HepG2 (cell line): ENCODE measurements at regions not wholly inside any gene's neighbourhood (a gene's known extent, or its start where the extent isn't known, plus 50 kb on each side); places are given as distances from the start of the nearest gene placed in this dataset.

Experiments used
- ATAC-seq: fragments of 200-7000 bp; cut with Tn5 transposase; 3 replicates; pipeline ENCODE4 v1.9.1; 2020; ENCODE audit warnings: mild to moderate bottlenecking, moderate library complexity
- BruUV-seq: library from RNA; stranded (reverse); fragments of 400-500 nt; replicated peaks from 2 replicates; lab custom pipeline; 2021; lab: Mats Ljungman, UMichigan
- CTCF ChIA-PET: fragments of 300-600 bp; formaldehyde crosslinking; extraction: SDS; loops from one replicate; lab custom pipeline; 2021; ENCODE audit warnings: low total read pairs, inconsistent platforms, low intra/inter-chr PET ratio; lab: Yijun Ruan, JAX
- POLR2A ChIA-PET: fragments of 350-600 bp; sonication (Branson Sonifier 250); formaldehyde crosslinking; loops from one replicate; lab custom pipeline; 2020; ENCODE audit warnings: antibody characterized with exemption, inconsistent platforms; lab: Yijun Ruan, JAX
- DNase-seq: peaks from one replicate; pipeline ENCODE4 v3.0.0-alpha.2; 2015; ENCODE audit warnings: low spot score
- FAIRE-seq: peaks from 3 replicates; lab custom pipeline; 2011; peaks lifted over from hg19 to GRCh38; lab: Jason Lieb, UNC
- H2AFZ ChIP-seq: one replicate; pipeline ENCODE4 v1.6.1; 2011; ENCODE audit warnings: low read length, inconsistent platforms
- H3K27ac ChIP-seq: fragments of 300-600 bp; 3 replicates; pipeline ENCODE4 v1.8.0; 2011; ENCODE audit warnings: mixed run types, mild to moderate bottlenecking, mixed read lengths, low read length, inconsistent platforms; ENCODE audit not compliant: insufficient read depth; ENCODE audit errors: extremely low read length
- H3K27me3 ChIP-seq, 2 experiments: fragments of 200-600 bp in 1 of 2; 2 replicates in 1 of 2; 3 replicates in 1 of 2; pipeline versions ENCODE4 v1.6.0 to v1.8.0; 2011; ENCODE audit warnings: low read length in 2 of 2, mild to moderate bottlenecking in 2 of 2, moderate library complexity in 2 of 2, inconsistent platforms in 1 of 2; ENCODE audit not compliant: insufficient read depth in 2 of 2, control insufficient read depth in 1 of 2
- H3K36me3 ChIP-seq, 2 experiments: fragments of 200-600 bp in 1 of 2; replicated peaks in 1 of 2; 2 replicates in 1 of 2; 3 replicates in 1 of 2; pipeline versions ENCODE4 v1.5.1 to v1.8.0; 2011; ENCODE audit warnings: low read length in 2 of 2, inconsistent platforms in 1 of 2; ENCODE audit not compliant: insufficient read depth in 2 of 2, control insufficient read depth in 1 of 2
- H3K4me1 ChIP-seq: 2 replicates; pipeline ENCODE4 v1.5.1; 2012; ENCODE audit warnings: low read length, inconsistent platforms; ENCODE audit not compliant: insufficient read depth
- H3K4me2 ChIP-seq: 2 replicates; pipeline ENCODE4 v1.6.0; 2011; ENCODE audit warnings: low read depth, low read length, inconsistent platforms
- H3K4me3 ChIP-seq, 3 experiments: fragments of 200-600 bp in 1 of 3; sonication (generic), shearing (Covaris generic) in 1 of 3; replicated peaks in 1 of 3; 2 replicates each; pipeline ENCODE4 v1.5.1; 2011 to 2016; ENCODE audit warnings: low read length in 3 of 3, inconsistent platforms in 2 of 3, low read depth in 2 of 3, mild to moderate bottlenecking in 2 of 3, control low read depth in 1 of 3, mixed read lengths in 1 of 3; ENCODE audit not compliant: insufficient read depth in 1 of 3
- H3K79me2 ChIP-seq: one replicate; pipeline ENCODE4 v1.6.1; 2011; ENCODE audit warnings: low read length, inconsistent platforms; ENCODE audit not compliant: insufficient read depth
- H3K9ac ChIP-seq: 2 replicates; pipeline ENCODE4 v1.6.0; 2011; ENCODE audit warnings: mild to moderate bottlenecking, low read depth, low read length, inconsistent platforms; ENCODE audit not compliant: insufficient read depth
- H3K9me3 ChIP-seq: 2 replicates; pipeline ENCODE4 v1.5.1; 2012; ENCODE audit warnings: mild to moderate bottlenecking, low read length
- H4K20me1 ChIP-seq: 2 replicates; pipeline ENCODE4 v1.6.0; 2011; ENCODE audit warnings: inconsistent platforms, mild to moderate bottlenecking, low read length, moderate library complexity; ENCODE audit not compliant: insufficient read depth
- CBFB ChIP-seq: sonication (generic); formaldehyde crosslinking; IDR thresholded peaks from 2 replicates; pipeline ENCODE4 v1.4.0; 2020; ENCODE audit warnings: missing genetic modification reagents
- CREB1 ChIP-seq, 2 experiments: fragments of 450-650 bp in 1 of 2; IDR thresholded peaks; 2 replicates each; pipeline ENCODE4 v1.6.1; 2016 to 2017; ENCODE audit warnings: control low read depth in 1 of 2, mild to moderate bottlenecking in 1 of 2, missing compliant biosample characterization in 1 of 2, missing genetic modification characterization in 1 of 2
- FLYWCH1 ChIP-seq: sonication (generic); formaldehyde crosslinking; IDR thresholded peaks from 2 replicates; pipeline ENCODE4 v1.8.1; 2023; ENCODE audit warnings: mild to moderate bottlenecking, missing genetic modification reagents
- FOXM1 ChIP-seq: sonication (generic); formaldehyde crosslinking; IDR thresholded peaks from 2 replicates; pipeline ENCODE4 v1.5.0; 2020; ENCODE audit warnings: missing genetic modification reagents
- KDM5A ChIP-seq: fragments of 200-600 bp; sonication (generic); IDR thresholded peaks from 2 replicates; pipeline ENCODE4 v1.7.0; 2018; ENCODE audit warnings: antibody characterized with exemption, mild to moderate bottlenecking, low read length, borderline replicate concordance
- MYC ChIP-seq: sonication (generic); formaldehyde crosslinking; IDR thresholded peaks from 2 replicates; pipeline ENCODE4 v1.9.0; 2021; ENCODE audit warnings: missing genetic modification reagents, borderline replicate concordance
- STAG1 ChIP-seq: sonication (generic); formaldehyde crosslinking; IDR thresholded peaks from 2 replicates; pipeline ENCODE4 v1.4.0; 2020; ENCODE audit warnings: missing genetic modification reagents
- ZNF101 ChIP-seq: sonication (generic); formaldehyde crosslinking; IDR thresholded peaks from 2 replicates; pipeline ENCODE4 v1.4.0; 2020; ENCODE audit warnings: mild to moderate bottlenecking, low read depth, missing genetic modification reagents, borderline replicate concordance
- ZNF234 ChIP-seq: sonication (generic); formaldehyde crosslinking; conservative IDR thresholded peaks from 2 replicates; pipeline ENCODE4 v1.5.1; 2020; ENCODE audit warnings: mild to moderate bottlenecking, missing genetic modification reagents
- WGBS: methylation state at CpG from one replicate; pipeline ENCODE4 v1.1.6; 2017; ENCODE audit warnings: low lambda C conversion rate; 5-methylcytosine and 5-hydroxymethylcytosine counted together
- in situ Hi-C: cut with HindIII; loops from 2 replicates; pipeline ENCODE4 v1.10.0; 2017; ENCODE audit warnings: low pct_unique_long_range_greater_than_20kb; ENCODE audit not compliant: extremely low pct_ligation_motif_present
- intact Hi-C: fragments of 100-400 bp; cut with micrococcal nuclease; formaldehyde crosslinking; loops from one replicate; pipeline ENCODE4 v1.10.0; 2022; ENCODE audit not compliant: unreplicated experiment
- TF ChIP-seq, protein P1 (sequence below): sonication (generic); formaldehyde crosslinking; IDR thresholded peaks from 2 replicates; pipeline ENCODE4 v1.5.0; 2020; ENCODE audit warnings: missing genetic modification reagents
- TF ChIP-seq, protein P2 (sequence below): sonication (generic); formaldehyde crosslinking; IDR thresholded peaks from 2 replicates; pipeline ENCODE4 v1.4.0; 2020; ENCODE audit warnings: mild to moderate bottlenecking, missing genetic modification reagents, borderline replicate concordance

DNA sequence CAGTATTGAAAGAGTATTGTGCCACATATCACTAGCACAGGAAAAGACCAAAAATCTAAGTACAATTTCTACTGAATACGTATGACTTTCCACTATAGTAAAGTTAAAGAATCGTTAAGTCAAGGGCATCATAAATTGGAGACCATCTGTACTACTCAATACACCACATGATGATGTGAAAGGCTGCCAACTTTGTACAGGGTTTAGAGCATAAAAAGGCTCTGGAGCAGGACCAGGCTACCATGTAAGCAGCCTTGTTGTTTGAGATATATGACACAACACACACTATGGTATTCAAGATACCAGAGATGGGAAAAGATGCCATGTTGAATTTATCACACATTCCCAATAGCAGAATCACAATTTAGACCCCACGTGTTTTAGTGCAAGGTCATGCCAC, 294.9 kb upstream of the TRPC5 start (continued):
- TF ChIP-seq CREB1 (IDR thresholded peaks at IDR 0.05) (no peak), CREB1 (CRISPR knock-in tag; IDR thresholded peaks at IDR 0.05) (no peak), FLYWCH1 (CRISPR knock-in tag) (no peak), ZNF101 (CRISPR knock-in tag) (no peak)

DNA sequence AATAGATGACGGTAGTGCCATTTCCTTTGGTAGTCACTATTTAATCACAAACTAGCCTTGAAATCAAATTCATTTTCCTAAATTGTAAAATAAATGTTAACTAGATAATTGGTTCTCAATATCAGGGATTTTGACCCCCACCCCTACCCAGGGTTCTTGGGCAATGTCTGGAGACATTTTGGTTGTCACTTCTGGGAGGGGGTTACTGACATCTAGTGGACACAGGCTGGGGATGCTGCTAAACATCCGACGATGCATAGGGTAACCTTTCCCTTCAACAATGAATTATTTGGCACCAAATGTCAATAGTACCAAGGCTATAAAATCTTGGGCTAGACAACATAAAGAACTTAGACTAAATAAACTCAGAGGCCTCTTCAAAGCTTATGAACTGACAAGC, 285.8 kb upstream of the TRPC5 start:
- Histone ChIP-seq H3K79me2 (no peaks in the 10 kb centered on the region), H3K4me1 (no peaks in the 10 kb centered on the region), H3K27me3 (no peaks in the 10 kb centered on the region), H2AFZ (no peak overlapping the region), H3K4me3 (no peak overlapping the region), H3K27ac (no peak overlapping the region), H3K36me3 (no peaks in the 10 kb centered on the region), H3K4me2 (no peak overlapping the region), H3K9me3 (no peaks in the 10 kb centered on the region), H4K20me1 (no peaks in the 10 kb centered on the region), H3K9ac (no peak overlapping the region)
- no TSS peak for BruUV-seq
- ChIA-PET POLR2A (no interaction called here), CTCF (no interaction called here)
- in situ Hi-C loops, result no loop called here
- intact Hi-C loops, result no loop called here
- ATAC-seq (no peak), FAIRE-seq (peak; percentile 85), DNase-seq (no peak)
- no peak for TF ChIP-seq CBFB (CRISPR knock-in tag)
- TF ChIP-seq, protein P1, sequence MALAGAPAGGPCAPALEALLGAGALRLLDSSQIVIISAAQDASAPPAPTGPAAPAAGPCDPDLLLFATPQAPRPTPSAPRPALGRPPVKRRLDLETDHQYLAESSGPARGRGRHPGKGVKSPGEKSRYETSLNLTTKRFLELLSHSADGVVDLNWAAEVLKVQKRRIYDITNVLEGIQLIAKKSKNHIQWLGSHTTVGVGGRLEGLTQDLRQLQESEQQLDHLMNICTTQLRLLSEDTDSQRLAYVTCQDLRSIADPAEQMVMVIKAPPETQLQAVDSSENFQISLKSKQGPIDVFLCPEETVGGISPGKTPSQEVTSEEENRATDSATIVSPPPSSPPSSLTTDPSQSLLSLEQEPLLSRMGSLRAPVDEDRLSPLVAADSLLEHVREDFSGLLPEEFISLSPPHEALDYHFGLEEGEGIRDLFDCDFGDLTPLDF (CRISPR knock-in tag), result no peak
- 0 out of 2 replicates have a peak, but pooled peaks have one; percentile 4 for TF ChIP-seq STAG1 (CRISPR knock-in tag)
- WGBS, result 7% methylated on average over 3 of the region's 3 CpGs

DNA sequence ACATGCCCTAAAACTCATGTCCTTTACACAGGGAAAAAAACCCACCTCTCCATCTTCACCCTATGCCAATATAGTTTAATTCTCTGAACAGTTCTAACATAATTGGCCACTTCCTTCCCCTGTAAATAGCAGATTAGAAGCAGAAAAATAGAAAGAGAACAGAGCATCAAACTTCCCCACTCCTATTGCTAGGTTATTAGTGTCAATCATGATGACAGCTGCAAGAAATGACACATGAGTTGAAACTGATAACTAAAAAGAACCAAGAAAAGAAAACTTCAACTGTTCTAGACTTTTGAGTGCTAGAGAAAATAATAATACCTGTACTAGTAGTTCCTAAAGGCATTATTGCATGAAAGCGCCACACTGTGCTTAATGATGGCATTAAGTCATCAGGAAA, 284.5 kb upstream of the TRPC5 start:
- in situ Hi-C loops, result no loop called here

More for the DNA sequence above, 284.5 kb upstream of the TRPC5 start:
- no peaks in the 10 kb centered on the region for H3K36me3 ChIP-seq
- no peak overlapping the region for H3K9ac ChIP-seq
- no TSS peak for BruUV-seq
- FAIRE-seq, result no peak
- no peak for ATAC-seq
- no peaks in the 10 kb centered on the region for H3K79me2 ChIP-seq
- no peak for DNase-seq
- H3K4me2 ChIP-seq, result no peak overlapping the region
- no peak overlapping the region for H3K27ac ChIP-seq
- TF ChIP-seq KDM5A (no peak), MYC (CRISPR knock-in tag) (no peak), ZNF234 (CRISPR knock-in tag) (no peak), FOXM1 (CRISPR knock-in tag) (no peak)
- TF ChIP-seq, protein P2, sequence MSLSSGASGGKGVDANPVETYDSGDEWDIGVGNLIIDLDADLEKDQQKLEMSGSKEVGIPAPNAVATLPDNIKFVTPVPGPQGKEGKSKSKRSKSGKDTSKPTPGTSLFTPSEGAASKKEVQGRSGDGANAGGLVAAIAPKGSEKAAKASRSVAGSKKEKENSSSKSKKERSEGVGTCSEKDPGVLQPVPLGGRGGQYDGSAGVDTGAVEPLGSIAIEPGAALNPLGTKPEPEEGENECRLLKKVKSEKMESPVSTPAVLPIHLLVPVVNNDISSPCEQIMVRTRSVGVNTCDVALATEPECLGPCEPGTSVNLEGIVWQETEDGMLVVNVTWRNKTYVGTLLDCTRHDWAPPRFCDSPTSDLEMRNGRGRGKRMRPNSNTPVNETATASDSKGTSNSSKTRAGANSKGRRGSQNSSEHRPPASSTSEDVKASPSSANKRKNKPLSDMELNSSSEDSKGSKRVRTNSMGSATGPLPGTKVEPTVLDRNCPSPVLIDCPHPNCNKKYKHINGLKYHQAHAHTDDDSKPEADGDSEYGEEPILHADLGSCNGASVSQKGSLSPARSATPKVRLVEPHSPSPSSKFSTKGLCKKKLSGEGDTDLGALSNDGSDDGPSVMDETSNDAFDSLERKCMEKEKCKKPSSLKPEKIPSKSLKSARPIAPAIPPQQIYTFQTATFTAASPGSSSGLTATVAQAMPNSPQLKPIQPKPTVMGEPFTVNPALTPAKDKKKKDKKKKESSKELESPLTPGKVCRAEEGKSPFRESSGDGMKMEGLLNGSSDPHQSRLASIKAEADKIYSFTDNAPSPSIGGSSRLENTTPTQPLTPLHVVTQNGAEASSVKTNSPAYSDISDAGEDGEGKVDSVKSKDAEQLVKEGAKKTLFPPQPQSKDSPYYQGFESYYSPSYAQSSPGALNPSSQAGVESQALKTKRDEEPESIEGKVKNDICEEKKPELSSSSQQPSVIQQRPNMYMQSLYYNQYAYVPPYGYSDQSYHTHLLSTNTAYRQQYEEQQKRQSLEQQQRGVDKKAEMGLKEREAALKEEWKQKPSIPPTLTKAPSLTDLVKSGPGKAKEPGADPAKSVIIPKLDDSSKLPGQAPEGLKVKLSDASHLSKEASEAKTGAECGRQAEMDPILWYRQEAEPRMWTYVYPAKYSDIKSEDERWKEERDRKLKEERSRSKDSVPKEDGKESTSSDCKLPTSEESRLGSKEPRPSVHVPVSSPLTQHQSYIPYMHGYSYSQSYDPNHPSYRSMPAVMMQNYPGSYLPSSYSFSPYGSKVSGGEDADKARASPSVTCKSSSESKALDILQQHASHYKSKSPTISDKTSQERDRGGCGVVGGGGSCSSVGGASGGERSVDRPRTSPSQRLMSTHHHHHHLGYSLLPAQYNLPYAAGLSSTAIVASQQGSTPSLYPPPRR (CRISPR knock-in tag), result no peak
- ChIA-PET CTCF (no interaction called here), POLR2A (no interaction called here)
- intact Hi-C loops, result no loop called here
- no peak overlapping the region for H2AFZ ChIP-seq
- no peaks in the 10 kb centered on the region for H3K9me3 ChIP-seq
- no peaks in the 10 kb centered on the region for H3K27me3 ChIP-seq
- no peak overlapping the region for H3K4me3 ChIP-seq
- H3K4me1 ChIP-seq, result no peaks in the 10 kb centered on the region
- H4K20me1 ChIP-seq, result no peaks in the 10 kb centered on the region
- WGBS, result 75% methylated on average over 1 of the region's 1 CpG
